Activated T-cell treated with anti-CD3 and anti-CD28 coated beads for 4 hours (primary cell): ENCODE measurements at regions not wholly inside any gene's neighbourhood (a gene's known extent, or its start where the extent isn't known, plus 50 kb on each side); places are given as distances from the start of the nearest gene placed in this dataset.

ENCODE experiments used
- DNase-seq: peaks from one replicate; pipeline ENCODE4 v3.0.0-alpha.2; 2020

- no peak for DNase-seq
Observed at GRCh38 chr2:239579524-239580198, 178.8 kb upstream of the HDAC4 start.

- DNase-seq: no peak
Observed at GRCh38 chr2:239579081-239579480, 178.3 kb upstream of the HDAC4 start.

DNA sequence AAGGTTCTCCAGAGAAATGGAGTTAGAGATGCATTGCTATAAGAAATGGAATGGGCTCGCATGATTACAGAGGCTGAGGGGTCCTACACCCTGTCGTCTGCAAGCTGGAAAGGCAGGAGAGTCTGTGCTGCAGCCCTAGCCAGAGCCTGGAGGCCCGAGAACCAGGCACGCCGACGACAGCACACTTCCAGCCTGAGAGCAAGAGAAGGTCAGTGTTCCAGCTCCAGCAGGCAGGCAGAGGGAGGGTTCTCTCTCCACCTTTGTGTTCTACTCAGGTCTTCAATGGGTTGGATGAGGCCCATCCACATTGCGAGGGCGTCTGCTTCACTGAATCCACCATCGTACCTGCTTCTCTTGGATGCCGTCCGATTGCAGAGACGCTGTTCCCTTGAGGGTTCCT lies 177.6 kb upstream of the HDAC4 start:
- no peak for DNase-seq

DNA sequence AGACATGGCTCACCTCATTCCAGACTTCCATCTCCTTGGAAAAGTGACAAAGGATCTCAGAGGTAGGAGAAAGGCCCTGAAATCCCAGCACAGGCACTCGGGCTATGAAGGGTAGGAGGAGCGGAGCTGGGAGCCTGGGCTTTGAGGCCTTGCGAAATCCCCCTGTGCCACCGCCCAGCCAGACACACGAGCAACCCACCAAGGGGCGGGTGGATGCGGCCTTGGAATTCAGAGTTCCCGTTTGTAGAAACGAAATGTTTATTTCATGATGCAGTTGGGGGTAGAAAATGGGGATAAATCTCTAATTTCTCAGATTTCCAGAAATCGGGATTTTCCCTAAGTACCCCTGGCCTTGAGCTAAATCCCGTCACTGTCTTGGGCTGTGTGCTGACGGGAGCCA lies 177.1 kb upstream of the HDAC4 start:
- DNase-seq: no peak

- DNase-seq: no peak
Observed at GRCh38 chr2:239576784-239577685, 176.2 kb upstream of the HDAC4 start.

DNA sequence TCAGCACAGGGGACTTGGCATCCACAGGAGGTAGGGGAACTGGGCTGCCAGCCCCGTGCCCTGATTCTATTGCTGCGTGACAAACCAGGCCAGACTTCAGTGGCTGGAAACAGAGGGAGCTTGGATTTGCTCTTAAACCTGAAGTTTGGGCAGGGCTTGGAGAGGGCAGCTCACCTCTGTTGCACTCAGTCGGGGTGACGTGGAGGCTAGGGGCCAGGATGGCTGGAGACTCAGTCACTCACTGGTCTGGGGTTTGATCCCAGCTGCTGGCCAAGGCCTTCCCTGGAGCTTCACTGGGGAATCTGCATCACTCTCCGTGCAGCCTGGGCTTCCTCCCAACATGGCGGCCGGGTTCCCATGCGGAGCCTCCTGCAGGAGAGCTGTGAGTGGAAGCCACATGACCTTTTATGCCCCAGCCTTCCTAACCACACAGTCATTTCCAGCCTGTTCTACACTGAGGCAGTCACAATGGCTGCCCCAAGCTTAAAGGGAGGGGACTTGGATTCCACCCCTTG lies 175.2 kb upstream of the HDAC4 start:
- DNase-seq: no peak

GRCh38 chr2:239574434-239575156 lies 173.8 kb upstream of the HDAC4 start:
- DNase-seq: no peak

DNA sequence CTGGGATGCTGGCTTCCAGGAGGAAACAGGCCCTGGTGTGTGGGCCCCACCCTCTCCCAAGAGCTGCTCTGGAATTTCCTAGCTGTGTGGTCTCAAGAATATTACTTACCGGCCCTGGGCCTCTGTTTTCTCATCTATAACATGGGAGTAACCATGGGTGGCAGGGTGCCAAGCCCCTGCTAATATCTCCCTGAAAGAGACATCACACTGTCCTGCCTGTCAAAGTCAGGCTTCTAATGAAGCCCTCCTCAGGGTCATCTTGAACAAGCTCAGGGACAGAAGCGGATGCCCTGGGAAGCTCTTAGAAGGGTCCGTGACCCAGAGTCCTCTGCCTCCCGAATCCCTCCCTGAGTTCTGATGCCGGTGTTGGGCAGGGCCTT lies 173.2 kb upstream of the HDAC4 start:
- DNase-seq: no peak

GRCh38 chr2:239570971-239571520 lies 170.2 kb upstream of the HDAC4 start:
- DNase-seq: no peak

- no peak for DNase-seq
Observed at GRCh38 chr2:239570216-239570925, 169.6 kb upstream of the HDAC4 start.

- DNase-seq: no peak
Observed at GRCh38 chr2:239569401-239570090, 168.7 kb upstream of the HDAC4 start.

DNA sequence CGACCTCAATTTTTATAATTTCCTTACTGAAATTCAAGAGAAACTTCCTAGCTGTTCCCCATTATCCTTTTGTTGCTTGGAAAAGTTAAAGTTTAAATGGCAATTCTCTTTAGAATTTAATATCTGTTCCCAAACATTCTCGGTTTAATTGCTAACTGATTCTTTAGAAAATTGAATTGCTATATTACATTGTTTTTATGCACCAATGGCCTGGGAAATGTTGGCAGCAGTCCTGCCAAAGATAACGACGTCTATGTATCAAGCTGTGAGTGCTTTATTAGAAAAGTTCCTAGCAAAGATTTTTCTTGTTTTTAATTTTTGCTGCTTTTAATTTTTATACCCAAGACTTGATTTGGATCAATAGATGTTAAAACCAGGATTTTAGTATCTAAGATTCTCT lies 167.8 kb upstream of the HDAC4 start:
- no peak for DNase-seq

GRCh38 chr2:239567786-239568185 lies 167.0 kb upstream of the HDAC4 start:
- no peak for DNase-seq

GRCh38 chr2:239566995-239567568 lies 166.3 kb upstream of the HDAC4 start:
- no peak for DNase-seq

- DNase-seq: no peak
Observed at GRCh38 chr2:239566162-239566994, 165.6 kb upstream of the HDAC4 start.

GRCh38 chr2:239564587-239564986 lies 163.8 kb upstream of the HDAC4 start:
- no peak for DNase-seq

GRCh38 chr2:239563561-239563960 lies 162.7 kb upstream of the HDAC4 start:
- no peak for DNase-seq

DNA sequence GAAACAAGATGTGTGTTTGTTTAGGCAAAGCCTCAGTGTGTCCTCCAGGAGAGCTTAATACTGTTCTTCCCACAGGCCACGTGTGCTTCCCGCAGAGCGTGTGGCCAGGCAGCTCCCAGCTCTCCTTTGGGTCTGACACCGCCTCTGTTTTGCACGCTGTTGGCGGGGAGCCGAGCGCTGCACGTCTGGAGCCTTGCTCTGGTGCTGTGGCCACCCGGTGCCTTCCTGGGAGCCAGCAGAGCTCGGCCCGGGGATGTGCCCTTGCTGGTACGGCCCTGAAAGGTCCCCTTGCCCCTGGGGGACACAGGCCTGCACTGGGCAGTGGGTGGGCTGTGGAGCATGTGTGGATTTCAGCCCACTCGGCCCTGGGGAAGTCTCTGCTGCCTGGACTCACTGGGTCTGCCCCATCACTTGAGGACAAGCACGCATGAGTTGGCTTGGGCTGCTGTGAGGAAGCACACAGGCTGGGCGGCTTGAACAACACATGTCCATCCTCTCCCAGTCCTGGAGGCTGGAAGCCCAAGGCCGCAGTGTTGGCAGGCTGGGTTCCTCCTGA lies 160.7 kb upstream of the HDAC4 start:
- DNase-seq: no peak

- DNase-seq: no peak
Observed at GRCh38 chr2:239559417-239560261, 158.8 kb upstream of the HDAC4 start.
